LoVo (cell line): ENCODE measurements at regions not wholly inside any gene's neighbourhood (a gene's known extent, or its start where the extent isn't known, plus 50 kb on each side); places are given as distances from the start of the nearest gene placed in this dataset.

Source experiments
- DNase-seq: peaks from one replicate; pipeline ENCODE4 v3.0.0-alpha.2; 2016; ENCODE audit warnings: low spot score

- DNase-seq = no peak
Observed at GRCh38 chr4:25578432-25578831, 77.2 kb upstream of the SLC34A2 start.

DNA sequence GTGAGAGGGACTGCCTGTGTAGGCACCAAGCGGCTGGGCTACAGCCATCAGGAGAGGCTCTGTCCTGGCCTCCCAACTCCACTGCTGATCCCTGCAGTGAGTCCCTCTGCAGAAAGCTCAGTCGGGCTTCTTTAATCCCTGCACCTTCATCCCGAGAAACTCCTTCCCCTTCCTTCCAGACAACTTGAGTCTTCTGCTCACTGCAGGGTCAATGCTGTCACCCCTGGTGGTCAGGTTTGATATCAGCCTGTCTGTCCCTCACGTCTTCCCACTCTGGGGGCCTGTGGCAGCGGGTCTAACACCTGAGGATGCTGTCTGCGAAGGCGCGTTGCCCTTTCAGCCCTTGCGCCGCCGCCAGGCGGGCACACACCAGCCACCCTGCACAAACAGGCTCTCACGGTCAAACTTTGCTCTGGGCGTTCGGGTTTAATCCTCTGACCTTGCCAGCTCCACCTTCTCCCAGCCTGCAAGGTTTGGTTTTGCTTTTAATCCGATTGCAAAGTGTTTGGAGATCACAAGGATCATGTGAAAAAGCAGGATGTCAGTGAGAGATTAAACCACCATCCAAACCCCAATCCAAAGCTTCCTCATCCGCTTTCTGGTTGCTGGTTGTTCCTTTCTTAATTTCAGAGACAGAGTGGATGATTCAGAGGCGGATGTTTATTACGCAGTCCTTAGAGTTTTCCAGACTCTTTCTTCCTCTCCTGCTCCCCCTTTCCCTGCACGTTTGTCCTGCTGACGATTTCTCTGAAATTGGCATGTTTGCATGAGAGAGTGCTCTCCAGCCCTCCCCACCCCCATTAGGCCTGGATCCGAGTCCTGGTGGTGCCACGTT, 74.8 kb upstream of the SLC34A2 start:
- no peak for DNase-seq

DNA sequence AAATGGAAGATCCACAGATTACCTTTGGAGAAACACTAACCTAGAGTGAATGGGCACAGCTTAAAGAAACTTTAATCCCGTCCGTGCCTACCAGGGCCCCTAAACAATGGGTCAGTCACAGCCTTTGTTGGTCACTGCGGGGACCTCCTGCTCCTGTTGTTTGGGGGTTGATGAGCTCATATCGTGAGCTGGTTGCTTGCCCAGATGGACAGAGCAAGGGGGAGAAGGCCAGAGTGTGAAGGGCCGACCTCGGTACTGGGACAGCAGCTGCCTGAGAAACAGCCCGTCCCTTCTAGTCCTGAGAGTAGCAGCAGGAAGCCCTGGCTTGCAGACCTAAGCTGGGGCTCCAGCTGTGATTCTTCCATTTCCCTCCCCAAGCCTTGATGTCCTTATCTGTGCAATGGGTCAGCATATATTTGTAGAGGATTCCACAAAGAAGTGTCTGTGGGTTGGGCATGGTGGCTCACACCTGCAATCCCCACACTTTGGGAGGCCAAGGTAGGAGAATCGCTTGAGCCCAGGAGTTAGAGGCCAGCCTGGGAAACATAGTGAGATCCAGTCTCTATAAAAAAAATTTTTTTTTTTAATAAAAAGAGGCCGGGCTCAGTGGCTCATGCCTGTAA, 69.6 kb upstream of the SLC34A2 start:
- no peak for DNase-seq

DNA sequence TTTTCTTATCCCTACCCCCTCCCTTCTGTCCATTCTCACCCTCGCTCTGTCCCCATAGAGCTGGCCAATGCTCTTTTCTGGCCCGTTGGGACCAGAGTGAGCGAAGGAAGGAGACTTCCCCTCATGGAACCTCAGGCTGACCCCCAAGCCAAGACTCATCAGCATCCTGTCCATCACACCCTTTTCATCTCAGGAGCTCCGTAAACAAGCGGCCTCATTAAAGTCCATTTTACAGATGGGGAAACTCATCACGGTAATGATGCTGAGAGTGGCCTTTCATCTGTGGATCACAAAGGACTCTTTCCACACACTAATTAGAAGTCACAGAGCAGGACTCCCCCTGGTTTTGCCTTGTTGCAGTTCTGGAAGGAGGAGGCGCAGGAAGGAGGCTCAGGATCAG, 67.4 kb upstream of the SLC34A2 start:
- no peak for DNase-seq

GRCh38 chr4:25590171-25590570, 65.5 kb upstream of the SLC34A2 start:
- no peak for DNase-seq

- DNase-seq = no peak
Observed at GRCh38 chr4:25592736-25593135, 62.9 kb upstream of the SLC34A2 start.
